Uterus (tissue), 2 donors: ENCODE measurements at regions not wholly inside any gene's neighbourhood (a gene's known extent, or its start where the extent isn't known, plus 50 kb on each side); places are given as distances from the start of the nearest gene placed in this dataset.

Experiments
- POLR2A ChIP-seq, 2 donors: fragments of 450-650 bp; IDR thresholded peaks; one replicate each; pipeline ENCODE4 v1.6.1; 2016; ENCODE audit warnings: antibody characterized with exemption in 2 of 2, mild to moderate bottlenecking in 1 of 2, moderate library complexity in 1 of 2
- TF ChIP-seq, protein P1 (sequence below), 4 experiments: fragments of 200-600 bp in 2 of 4; fragments of 450-650 bp in 2 of 4; sonication (generic) in 2 of 4; IDR thresholded peaks; one replicate each; pipeline ENCODE4 v1.5.1; 2016 to 2019; ENCODE audit warnings: antibody characterized with exemption in 4 of 4, mild to moderate bottlenecking in 2 of 4, moderate library complexity in 1 of 4

DNA sequence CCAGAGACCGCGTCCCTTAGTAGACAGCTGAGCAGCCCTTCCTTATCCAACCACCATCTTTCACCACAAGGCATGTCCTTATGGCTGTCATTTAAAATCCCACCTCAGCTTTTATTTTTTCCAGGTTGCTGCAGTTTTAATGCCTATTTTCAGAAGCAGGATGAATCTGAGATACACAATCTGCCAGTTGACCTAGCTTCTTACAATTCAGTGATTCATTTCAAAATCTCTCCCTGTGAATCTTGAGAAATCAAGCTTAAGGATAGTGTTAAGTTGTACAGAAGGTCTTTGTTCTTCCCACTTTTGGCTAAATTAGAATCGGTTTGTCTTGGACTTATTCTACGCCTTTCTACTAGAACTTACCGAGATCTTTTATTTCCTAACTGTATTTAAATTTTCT is 522.3 kb upstream of the CFAP20DC start:
- TF ChIP-seq POLR2A (IDR thresholded peaks at IDR 0.05) = no peak
- TF ChIP-seq, protein P1, sequence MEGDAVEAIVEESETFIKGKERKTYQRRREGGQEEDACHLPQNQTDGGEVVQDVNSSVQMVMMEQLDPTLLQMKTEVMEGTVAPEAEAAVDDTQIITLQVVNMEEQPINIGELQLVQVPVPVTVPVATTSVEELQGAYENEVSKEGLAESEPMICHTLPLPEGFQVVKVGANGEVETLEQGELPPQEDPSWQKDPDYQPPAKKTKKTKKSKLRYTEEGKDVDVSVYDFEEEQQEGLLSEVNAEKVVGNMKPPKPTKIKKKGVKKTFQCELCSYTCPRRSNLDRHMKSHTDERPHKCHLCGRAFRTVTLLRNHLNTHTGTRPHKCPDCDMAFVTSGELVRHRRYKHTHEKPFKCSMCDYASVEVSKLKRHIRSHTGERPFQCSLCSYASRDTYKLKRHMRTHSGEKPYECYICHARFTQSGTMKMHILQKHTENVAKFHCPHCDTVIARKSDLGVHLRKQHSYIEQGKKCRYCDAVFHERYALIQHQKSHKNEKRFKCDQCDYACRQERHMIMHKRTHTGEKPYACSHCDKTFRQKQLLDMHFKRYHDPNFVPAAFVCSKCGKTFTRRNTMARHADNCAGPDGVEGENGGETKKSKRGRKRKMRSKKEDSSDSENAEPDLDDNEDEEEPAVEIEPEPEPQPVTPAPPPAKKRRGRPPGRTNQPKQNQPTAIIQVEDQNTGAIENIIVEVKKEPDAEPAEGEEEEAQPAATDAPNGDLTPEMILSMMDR (IDR thresholded peaks at IDR 0.05) = no peak
